ENCODE measurements at regions not wholly inside any gene's neighbourhood (a gene's known extent, or its start where the extent isn't known, plus 50 kb on each side); places are given as distances from the start of the nearest gene placed in this dataset.
A peak's percentile ranks its signal among the peaks of the same experiment; 100 is the strongest.

DNA sequence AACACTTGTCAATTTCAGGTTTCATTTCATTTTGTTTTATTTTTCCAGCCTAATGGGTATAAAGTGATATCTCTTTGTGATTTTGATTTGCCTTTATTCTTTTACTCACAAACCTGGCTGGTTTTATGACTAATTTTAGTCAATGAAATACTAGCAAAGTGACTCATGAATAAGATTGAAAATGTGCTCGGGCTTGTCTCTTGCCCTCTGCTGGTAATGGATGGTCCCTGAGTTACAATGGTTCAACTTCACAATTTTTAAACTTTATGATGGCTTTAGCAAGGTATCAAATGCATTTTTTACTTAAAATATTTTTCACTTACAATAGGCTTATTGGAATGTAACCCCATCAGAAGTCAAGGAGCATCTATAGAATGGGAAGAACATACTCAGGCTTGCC lies 431.4 kb upstream of the CCNG1 start:
- ChIA-PET CTCF (interaction anchor here (1.0 kb wide), 1 partner anchor 9 kb away, joined by 3 read pairs; no protein-coding TSS in a partner anchor), POLR2A (no interaction called here)
- no peak for DNase-seq (ENCODE audit: extremely low spot score)
- TF ChIP-seq, protein P1, sequence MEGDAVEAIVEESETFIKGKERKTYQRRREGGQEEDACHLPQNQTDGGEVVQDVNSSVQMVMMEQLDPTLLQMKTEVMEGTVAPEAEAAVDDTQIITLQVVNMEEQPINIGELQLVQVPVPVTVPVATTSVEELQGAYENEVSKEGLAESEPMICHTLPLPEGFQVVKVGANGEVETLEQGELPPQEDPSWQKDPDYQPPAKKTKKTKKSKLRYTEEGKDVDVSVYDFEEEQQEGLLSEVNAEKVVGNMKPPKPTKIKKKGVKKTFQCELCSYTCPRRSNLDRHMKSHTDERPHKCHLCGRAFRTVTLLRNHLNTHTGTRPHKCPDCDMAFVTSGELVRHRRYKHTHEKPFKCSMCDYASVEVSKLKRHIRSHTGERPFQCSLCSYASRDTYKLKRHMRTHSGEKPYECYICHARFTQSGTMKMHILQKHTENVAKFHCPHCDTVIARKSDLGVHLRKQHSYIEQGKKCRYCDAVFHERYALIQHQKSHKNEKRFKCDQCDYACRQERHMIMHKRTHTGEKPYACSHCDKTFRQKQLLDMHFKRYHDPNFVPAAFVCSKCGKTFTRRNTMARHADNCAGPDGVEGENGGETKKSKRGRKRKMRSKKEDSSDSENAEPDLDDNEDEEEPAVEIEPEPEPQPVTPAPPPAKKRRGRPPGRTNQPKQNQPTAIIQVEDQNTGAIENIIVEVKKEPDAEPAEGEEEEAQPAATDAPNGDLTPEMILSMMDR (IDR thresholded peaks at IDR 0.05; ENCODE audit: control extremely low read depth, extremely low read depth, low read depth, missing control alignments) = peak; percentile 6

DNA sequence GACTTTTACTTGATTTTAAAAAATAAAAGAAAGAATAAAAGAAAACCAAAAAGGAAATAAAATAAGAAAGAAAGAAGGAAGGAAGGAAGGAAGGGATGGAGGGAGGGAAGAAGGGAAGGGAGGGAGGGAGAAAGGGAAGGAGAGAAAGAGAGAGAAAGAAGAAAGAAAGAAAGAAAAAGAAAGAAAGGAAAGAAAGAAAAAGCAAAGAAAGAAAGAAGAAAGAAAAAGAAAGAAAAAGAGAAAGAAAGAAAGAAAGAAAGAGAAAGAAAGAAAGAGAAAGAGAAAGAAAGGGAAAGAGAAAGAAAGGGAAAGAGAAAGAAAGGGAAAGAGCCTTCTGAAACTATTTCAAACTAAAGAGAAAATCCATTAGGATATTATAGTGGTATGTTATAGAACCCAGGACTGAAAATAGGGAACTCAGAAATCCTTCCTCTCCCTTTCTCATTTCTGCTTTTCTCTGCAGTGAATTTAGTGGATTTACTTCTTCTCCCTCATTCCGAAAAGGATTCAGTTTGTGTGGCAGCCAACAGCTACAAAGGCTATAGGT lies 414.7 kb upstream of the CCNG1 start:
- ChIA-PET CTCF (no interaction called here), POLR2A (no interaction called here)
- DNase-seq (ENCODE audit: extremely low spot score) = no peak
- TF ChIP-seq, protein P1 (IDR thresholded peaks at IDR 0.05; ENCODE audit: control extremely low read depth, extremely low read depth, low read depth, missing control alignments) = no peak

DNA sequence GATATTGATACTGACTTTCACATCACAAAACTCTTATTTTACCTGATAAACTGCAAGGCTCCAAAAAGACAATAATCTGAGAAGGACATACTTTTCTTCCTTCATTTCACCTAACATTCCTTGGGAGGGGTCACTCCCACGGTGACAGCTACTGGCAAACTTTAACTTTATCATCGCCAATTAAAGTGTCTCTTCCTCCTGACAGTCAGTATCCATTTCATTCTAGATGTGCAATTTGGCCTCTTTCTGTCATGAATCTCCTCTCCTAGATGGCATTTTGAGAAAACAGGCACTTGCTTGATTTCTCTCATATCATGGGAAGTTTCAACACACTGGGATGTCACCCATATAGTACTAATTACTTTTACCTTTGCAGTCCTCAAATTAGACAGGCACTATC lies 413.5 kb upstream of the CCNG1 start:
- TF ChIP-seq, protein P1 (IDR thresholded peaks at IDR 0.05; ENCODE audit: control extremely low read depth, extremely low read depth, low read depth, missing control alignments) = no peak
- POLR2A ChIA-PET = no interaction called here
- no peak for DNase-seq (ENCODE audit: extremely low spot score)
- CTCF ChIA-PET = no interaction called here

DNA sequence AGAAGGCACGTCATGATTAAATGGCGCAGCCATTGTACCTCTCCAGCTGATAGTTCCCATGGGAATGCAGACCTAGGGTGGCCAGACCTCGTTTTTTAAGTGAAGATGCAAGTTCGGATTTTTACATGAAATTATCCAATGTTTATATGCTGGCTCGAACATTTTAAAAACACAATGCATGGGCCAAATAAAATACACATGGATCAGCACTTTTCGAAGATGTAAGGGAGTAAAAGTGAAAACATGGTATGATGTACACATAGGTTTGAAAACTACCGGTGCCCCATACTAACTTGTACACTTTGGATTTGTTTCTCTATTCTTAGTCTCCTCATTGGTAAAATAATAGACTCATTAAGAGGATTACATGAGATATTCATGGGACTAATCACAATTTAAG lies 412.5 kb upstream of the CCNG1 start:
- no peak for DNase-seq (ENCODE audit: extremely low spot score)
- TF ChIP-seq, protein P1 (IDR thresholded peaks at IDR 0.05; ENCODE audit: control extremely low read depth, extremely low read depth, low read depth, missing control alignments) = no peak
- ChIA-PET POLR2A (no interaction called here), CTCF (no interaction called here)

DNA sequence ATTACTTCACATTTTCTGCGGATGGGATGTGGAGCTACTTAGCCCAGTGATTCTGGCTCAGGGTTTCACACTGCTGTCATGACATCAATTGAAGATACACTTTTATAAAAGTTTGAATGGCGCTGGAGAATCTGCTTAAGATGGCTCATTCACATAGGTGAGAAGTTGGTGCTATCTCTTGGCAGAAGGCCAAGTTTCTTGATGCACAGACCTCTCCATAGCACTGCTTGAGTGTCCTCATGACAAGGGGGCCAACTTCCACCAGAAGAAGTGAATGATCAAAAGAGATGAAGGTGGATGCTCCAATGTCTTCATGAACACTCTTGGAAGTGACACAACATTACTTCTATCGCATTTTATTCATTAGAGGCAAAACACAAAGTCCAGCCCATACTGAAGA lies 403.7 kb upstream of the CCNG1 start:
- TF ChIP-seq, protein P1 (IDR thresholded peaks at IDR 0.05; ENCODE audit: control extremely low read depth, extremely low read depth, low read depth, missing control alignments) = no peak

DNA sequence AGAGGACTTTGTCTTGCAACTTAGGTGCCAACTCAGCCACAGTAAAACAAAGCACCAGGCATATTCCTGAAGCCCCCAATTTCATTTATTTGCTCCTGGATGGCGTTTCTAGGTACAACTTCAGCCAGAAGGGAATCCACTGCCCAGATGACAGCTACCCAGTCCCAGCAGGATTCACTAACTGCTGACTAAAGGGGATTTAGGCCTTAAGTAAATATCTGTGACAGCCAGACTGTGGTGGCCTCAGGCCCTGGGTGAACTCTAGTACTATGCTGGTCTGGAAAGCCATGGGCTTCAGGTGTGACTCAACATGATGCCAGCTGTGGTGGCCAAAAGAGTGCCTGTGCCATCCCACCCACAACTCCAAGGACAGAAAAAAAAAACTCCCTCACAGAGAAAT lies 396.1 kb upstream of the CCNG1 start:
- DNase-seq (ENCODE audit: extremely low spot score) = no peak
- TF ChIP-seq, protein P1 (IDR thresholded peaks at IDR 0.05; ENCODE audit: control extremely low read depth, extremely low read depth, low read depth, missing control alignments) = no peak
- ChIA-PET CTCF (no interaction called here), POLR2A (no interaction called here)

More for the DNA sequence above, 403.7 kb upstream of the CCNG1 start:
- no peak for DNase-seq (ENCODE audit: extremely low spot score)
- POLR2A ChIA-PET = no interaction called here
- CTCF ChIA-PET = no interaction called here

DNA sequence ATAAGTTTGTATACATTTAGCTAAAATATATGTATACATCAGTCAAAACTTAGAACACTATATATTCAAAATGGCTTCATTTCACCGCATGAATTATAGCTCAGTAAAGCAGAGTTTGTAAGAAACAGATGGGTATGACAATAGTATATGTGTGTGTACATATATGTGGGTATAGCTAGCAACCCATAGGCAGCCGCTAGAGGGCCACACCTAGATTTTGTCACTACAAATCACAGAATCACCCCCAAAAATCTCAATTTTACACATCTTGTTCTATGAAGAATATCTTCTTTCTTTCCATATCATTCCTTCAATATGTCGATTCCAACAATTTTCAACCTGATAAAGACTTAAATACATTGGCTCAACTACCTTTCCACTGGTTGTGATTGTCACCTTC lies 357.8 kb upstream of the CCNG1 start:
- ChIA-PET CTCF (interaction anchor here (0.6 to 1.8 kb wide), 5 partner anchors 9 to 329 kb away, joined by 3 to 12 read pairs (median 9); no protein-coding TSS in a partner anchor), POLR2A (no interaction called here)
- DNase-seq (ENCODE audit: extremely low spot score) = no peak
- TF ChIP-seq, protein P1 (IDR thresholded peaks at IDR 0.05; ENCODE audit: control extremely low read depth, extremely low read depth, low read depth, missing control alignments) = peak; percentile 51
